Body of pancreas (tissue), 4 donors: ENCODE measurements at regions not wholly inside any gene's neighbourhood (a gene's known extent, or its start where the extent isn't known, plus 50 kb on each side); places are given as distances from the start of the nearest gene placed in this dataset.

ENCODE experiments used
- ATAC-seq: fragments of 150-250 bp; one replicate; pipeline ENCODE4 v1.9.1; 2016
- DNase-seq, 4 donors: peaks; one replicate each; pipeline ENCODE4 v3.0.0-alpha.2; 2019
- H3K27ac ChIP-seq, 4 donors: fragments of 200-600 bp; sonication (generic); 1 replicate in 3 of 4; 2 replicates in 1 of 4; pipeline versions ENCODE4 v1.5.1 to v1.6.1; 2016 to 2019; ENCODE audit warnings: mild to moderate bottlenecking in 1 of 4, mixed read lengths in 1 of 4, moderate library complexity in 1 of 4
- H3K27me3 ChIP-seq, 2 donors: fragments of 200-600 bp; sonication (generic); one replicate each; pipeline ENCODE4 v1.6.0; 2016; ENCODE audit warnings: mild to moderate bottlenecking in 1 of 2
- H3K36me3 ChIP-seq, 2 donors: fragments of 200-600 bp; sonication (generic); replicated peaks in 1 of 2; 2 replicates each; pipeline ENCODE4 v1.5.1; 2016; ENCODE audit warnings: low read depth in 2 of 2; ENCODE audit not compliant: insufficient read depth in 1 of 2
- H3K4me1 ChIP-seq: fragments of 200-600 bp; sonication (generic); one replicate; pipeline ENCODE4 v1.6.0; 2016
- H3K4me3 ChIP-seq, 2 donors: fragments of 200-600 bp; sonication (generic); 1 replicate in 1 of 2; 2 replicates in 1 of 2; pipeline ENCODE4 v1.5.1; 2016 to 2019
- H3K9me3 ChIP-seq, 3 donors: fragments of 200-600 bp; sonication (generic); 1 replicate in 2 of 3; 2 replicates in 1 of 3; pipeline ENCODE4 v1.5.1; 2016
- POLR2A ChIP-seq, 3 donors: fragments of 450-650 bp; IDR thresholded peaks; one replicate each; pipeline ENCODE4 v1.6.1; 2016; ENCODE audit warnings: antibody characterized with exemption in 3 of 3, mild to moderate bottlenecking in 2 of 3
- WGBS, 2 donors: methylation state at CpG; one replicate each; pipeline ENCODE4 v1.1.5; 2017; 5-methylcytosine and 5-hydroxymethylcytosine counted together
- intact Hi-C: fragments of 100-400 bp; cut with DNase I; formaldehyde crosslinking; loops from one replicate; pipeline ENCODE4 v1.15.1; 2023
- TF ChIP-seq, protein P1 (sequence below), 7 experiments: fragments of 450-650 bp in 4 of 7; fragments of 200-600 bp in 3 of 7; sonication (generic) in 3 of 7; IDR thresholded peaks; one replicate each; pipeline ENCODE4 v1.5.1; 2016 to 2019; ENCODE audit warnings: antibody characterized with exemption in 7 of 7

- 84 to 100% methylated on average over 2 of the region's 2 CpGs for WGBS, 2 donors
- intact Hi-C loops = no loop called here
- no peaks in the 10 kb centered on the region for H3K9me3 ChIP-seq
- no peaks in the 10 kb centered on the region for H3K27me3 ChIP-seq
- DNase-seq (no peak), ATAC-seq (no peak)
- no peaks in the 10 kb centered on the region for H3K4me1 ChIP-seq
- TF ChIP-seq, protein P1, sequence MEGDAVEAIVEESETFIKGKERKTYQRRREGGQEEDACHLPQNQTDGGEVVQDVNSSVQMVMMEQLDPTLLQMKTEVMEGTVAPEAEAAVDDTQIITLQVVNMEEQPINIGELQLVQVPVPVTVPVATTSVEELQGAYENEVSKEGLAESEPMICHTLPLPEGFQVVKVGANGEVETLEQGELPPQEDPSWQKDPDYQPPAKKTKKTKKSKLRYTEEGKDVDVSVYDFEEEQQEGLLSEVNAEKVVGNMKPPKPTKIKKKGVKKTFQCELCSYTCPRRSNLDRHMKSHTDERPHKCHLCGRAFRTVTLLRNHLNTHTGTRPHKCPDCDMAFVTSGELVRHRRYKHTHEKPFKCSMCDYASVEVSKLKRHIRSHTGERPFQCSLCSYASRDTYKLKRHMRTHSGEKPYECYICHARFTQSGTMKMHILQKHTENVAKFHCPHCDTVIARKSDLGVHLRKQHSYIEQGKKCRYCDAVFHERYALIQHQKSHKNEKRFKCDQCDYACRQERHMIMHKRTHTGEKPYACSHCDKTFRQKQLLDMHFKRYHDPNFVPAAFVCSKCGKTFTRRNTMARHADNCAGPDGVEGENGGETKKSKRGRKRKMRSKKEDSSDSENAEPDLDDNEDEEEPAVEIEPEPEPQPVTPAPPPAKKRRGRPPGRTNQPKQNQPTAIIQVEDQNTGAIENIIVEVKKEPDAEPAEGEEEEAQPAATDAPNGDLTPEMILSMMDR (IDR thresholded peaks at IDR 0.05) = no peak
- H3K27ac ChIP-seq = no peak overlapping the region
- no peaks in the 10 kb centered on the region for H3K36me3 ChIP-seq
- no peak overlapping the region for H3K4me3 ChIP-seq
Observed at GRCh38 chr3:700514-700913, 392.3 kb upstream of the CNTN6 start.

DNA sequence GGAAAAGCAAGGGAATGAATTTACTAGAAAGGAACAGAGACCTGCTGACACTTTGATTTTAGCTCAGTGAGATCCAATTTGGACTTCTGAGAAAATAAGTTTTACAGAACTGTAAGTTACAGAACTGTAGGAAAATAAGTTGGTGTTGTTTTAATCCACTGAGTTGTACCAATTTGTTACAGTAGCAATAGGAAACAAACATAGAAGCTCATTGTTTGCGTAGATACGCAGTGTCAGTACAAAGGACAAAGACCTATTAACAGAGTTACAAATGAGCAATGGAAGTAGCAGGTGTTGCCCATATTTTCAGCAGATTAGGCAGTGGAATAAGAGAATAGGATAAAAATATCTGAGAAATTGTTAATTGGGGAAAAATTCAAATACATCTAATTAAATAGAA lies 385.8 kb upstream of the CNTN6 start:
- Histone ChIP-seq H3K9me3 (no peaks in the 10 kb centered on the region), H3K27me3 (no peaks in the 10 kb centered on the region), H3K36me3 (no peaks in the 10 kb centered on the region), H3K4me1 (no peaks in the 10 kb centered on the region), H3K4me3 (no peak overlapping the region), H3K27ac (no peak overlapping the region)
- DNase-seq = no peak
- WGBS, 2 donors = 16 to 21% methylated on average over 2 of the region's 2 CpGs
- TF ChIP-seq POLR2A (IDR thresholded peaks at IDR 0.05) = no peak
- TF ChIP-seq, protein P1 (IDR thresholded peaks at IDR 0.05) = no peak
- intact Hi-C loops = no loop called here
- ATAC-seq = no peak

DNA sequence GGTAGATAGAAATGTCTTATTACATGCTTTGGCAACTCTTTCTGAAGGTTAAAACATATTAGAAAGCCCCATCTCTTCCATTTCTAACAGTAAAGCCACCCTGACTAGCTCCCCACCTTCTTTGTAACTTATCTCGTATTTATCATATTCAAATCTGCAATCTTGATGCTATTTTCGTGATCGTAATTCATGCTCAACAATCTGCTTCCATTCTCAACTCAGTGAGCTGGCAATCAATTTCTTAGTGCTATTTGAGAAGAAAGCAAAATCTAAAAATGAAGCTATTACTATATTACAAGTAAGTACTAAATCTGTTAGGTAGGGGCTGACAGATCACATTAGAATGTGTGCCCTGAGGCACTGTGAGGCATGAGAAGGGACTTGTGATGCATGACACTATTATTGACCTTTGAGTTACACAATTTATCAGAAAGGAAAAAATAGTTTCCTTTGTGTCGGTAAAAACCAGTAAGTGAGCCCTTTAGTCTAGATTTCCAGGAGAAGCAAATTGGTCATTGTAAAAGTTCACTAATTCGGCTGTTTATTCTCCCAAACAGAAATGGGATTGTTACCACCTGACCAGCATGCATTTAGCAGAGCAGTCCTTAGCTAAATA lies 379.7 kb upstream of the CNTN6 start:
- intact Hi-C loops = no loop called here
- H3K4me3 ChIP-seq = no peak overlapping the region
- H3K27me3 ChIP-seq = no peaks in the 10 kb centered on the region
- TF ChIP-seq, protein P1 (IDR thresholded peaks at IDR 0.05) = no peak
- no peak for TF ChIP-seq POLR2A (IDR thresholded peaks at IDR 0.05)
- H3K4me1 ChIP-seq = no peaks in the 10 kb centered on the region
- ATAC-seq = no peak
- 35 to 46% methylated on average over 5 of the region's 5 CpGs for WGBS, 2 donors
- H3K36me3 ChIP-seq = no peaks in the 10 kb centered on the region
- H3K27ac ChIP-seq = no peak overlapping the region
- DNase-seq = no peak
- H3K9me3 ChIP-seq = peaks cover 0 to under 1% (median 0%) of the 10 kb centered on the region in 3 donors

- TF ChIP-seq, protein P1 (IDR thresholded peaks at IDR 0.05) = no peak
- no peak for TF ChIP-seq POLR2A (IDR thresholded peaks at IDR 0.05)
- Histone ChIP-seq H3K4me1 (no peaks in the 10 kb centered on the region), H3K27me3 (no peaks in the 10 kb centered on the region), H3K9me3 (peaks cover 0 to 7% (median 0%) of the 10 kb centered on the region in 3 donors), H3K4me3 (no peak overlapping the region), H3K36me3 (no peaks in the 10 kb centered on the region), H3K27ac (no peak overlapping the region)
- DNase-seq = no peak
- intact Hi-C loops = no loop called here
- 68 to 83% methylated on average over 5 of the region's 5 CpGs for WGBS, 2 donors
- no peak for ATAC-seq
Observed at GRCh38 chr3:713947-714620, 378.7 kb upstream of the CNTN6 start.

- no peak for TF ChIP-seq POLR2A (IDR thresholded peaks at IDR 0.05)
- WGBS, 2 donors = 69 to 80% methylated on average over 1 of the region's 1 CpG
- H3K9me3 ChIP-seq = peaks cover 0 to 7% (median 0%) of the 10 kb centered on the region in 3 donors
- ATAC-seq (no peak), DNase-seq (no peak)
- intact Hi-C loops = no loop called here
- H3K4me1 ChIP-seq = no peaks in the 10 kb centered on the region
- no peak overlapping the region for H3K27ac ChIP-seq
- H3K4me3 ChIP-seq = no peak overlapping the region
- H3K27me3 ChIP-seq = no peaks in the 10 kb centered on the region
- H3K36me3 ChIP-seq = no peaks in the 10 kb centered on the region
Observed at GRCh38 chr3:721086-721485, 371.7 kb upstream of the CNTN6 start.
